ENCODE measurements at regions not wholly inside any gene's neighbourhood (a gene's known extent, or its start where the extent isn't known, plus 50 kb on each side); places are given as distances from the start of the nearest gene placed in this dataset.

GRCh38 chr3:34534013-34534412 is 735.6 kb downstream of the PDCD6IP start:
- no CpG with 5 or more reads among the region's 1 CpG for WGBS (ENCODE audit: insufficient coverage)
- ChIA-PET POLR2A (no interaction called here), CTCF (no interaction called here)
- no peaks in the 10 kb centered on the region for H3K79me2 ChIP-seq (ENCODE audit: control insufficient read depth, insufficient read depth, low read length)
- H3K4me3 ChIP-seq (ENCODE audit: control extremely low read depth in 1 of 5, extremely low read depth in 1 of 5, insufficient read depth in 1 of 5, low read depth in 2 of 5, low read length in 4 of 5) = no peak overlapping the region
- H3K4me1 ChIP-seq (ENCODE audit: control insufficient read depth in 2 of 2, insufficient read depth in 2 of 2, low read length in 2 of 2) = no peaks in the 10 kb centered on the region
- H3K27me3 ChIP-seq (replicated peaks in 1 of 4; ENCODE audit: control extremely low read depth in 1 of 4, control insufficient read depth in 3 of 4, insufficient read depth in 4 of 4, low read length in 3 of 4) = no peaks in the 10 kb centered on the region
- no peak for ATAC-seq (ENCODE audit: low read depth)
- intact Hi-C loops (cut with micrococcal nuclease) = no loop called here
- Mint-ChIP-seq H3K27me3 (no peaks in the 10 kb centered on the region), H3K27ac (no peak overlapping the region), H3K4me3 (no peak overlapping the region), H3K9me3 (ENCODE audit: insufficient read depth) (no peaks in the 10 kb centered on the region), H3K4me1 (no peaks in the 10 kb centered on the region)
- no peaks in the 10 kb centered on the region for H3K36me3 ChIP-seq (replicated peaks in 1 of 2; ENCODE audit: control extremely low read depth in 1 of 2, control insufficient read depth in 1 of 2, extremely low read depth in 1 of 2, insufficient read depth in 2 of 2, low read length in 1 of 2)
- H3K9ac ChIP-seq (ENCODE audit: low read length) = no peak overlapping the region
- no peak overlapping the region for H3K27ac ChIP-seq (ENCODE audit: low read length in 2 of 2)
- TF ChIP-seq CTCF (IDR thresholded peaks at IDR 0.05) (no peak), EZH2 (IDR thresholded peaks at IDR 0.05; ENCODE audit: borderline replicate concordance, insufficient read depth, low read depth, low read length, poor library complexity, severe bottlenecking) (no peak)
- H2AFZ ChIP-seq (ENCODE audit: insufficient read depth, low read depth, low read length, poor library complexity, severe bottlenecking) = no peak overlapping the region
- H4K20me1 ChIP-seq (ENCODE audit: control insufficient read depth, insufficient read depth, low read length, poor library complexity, severe bottlenecking) = no peaks in the 10 kb centered on the region
- no peak for DNase-seq
- no peaks in the 10 kb centered on the region for H3K9me3 ChIP-seq (ENCODE audit: control extremely low read depth in 1 of 3, control insufficient read depth in 2 of 3, insufficient read depth in 1 of 3, low read length in 2 of 3)
- H3K4me2 ChIP-seq (replicated peaks; ENCODE audit: low read depth, low read length, poor library complexity, severe bottlenecking) = no peak overlapping the region

DNA sequence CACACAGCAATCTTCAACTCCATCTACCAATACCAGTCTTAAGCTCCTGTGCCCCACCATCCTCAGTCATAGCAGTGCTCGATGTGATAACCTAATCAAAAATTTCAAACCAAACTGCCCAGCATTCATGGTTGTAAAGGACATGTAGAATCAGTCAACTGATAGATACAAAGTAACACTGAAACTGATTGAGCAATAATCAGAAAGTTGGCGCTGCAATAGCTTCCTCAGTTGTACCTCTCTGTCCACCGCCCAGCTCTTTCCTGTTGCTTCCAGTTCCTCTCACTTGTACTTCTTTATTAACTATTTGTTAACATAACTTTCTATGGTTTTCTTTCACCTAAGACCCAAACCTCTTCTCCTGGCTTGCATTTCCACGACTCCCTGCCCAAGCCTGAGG is 745.7 kb downstream of the PDCD6IP start:
- ChIA-PET CTCF (no interaction called here), POLR2A (no interaction called here)
- H3K9me3 ChIP-seq (ENCODE audit: control extremely low read depth in 1 of 3, control insufficient read depth in 2 of 3, insufficient read depth in 1 of 3, low read length in 2 of 3) = no peaks in the 10 kb centered on the region
- no peak overlapping the region for H3K4me3 ChIP-seq (ENCODE audit: control extremely low read depth in 1 of 5, extremely low read depth in 1 of 5, insufficient read depth in 1 of 5, low read depth in 2 of 5, low read length in 4 of 5)
- no peaks in the 10 kb centered on the region for H3K4me1 Mint-ChIP-seq
- no peak overlapping the region for H2AFZ ChIP-seq (ENCODE audit: insufficient read depth, low read depth, low read length, poor library complexity, severe bottlenecking)
- H3K4me2 ChIP-seq (replicated peaks; ENCODE audit: low read depth, low read length, poor library complexity, severe bottlenecking) = no peak overlapping the region
- no peak for TF ChIP-seq EZH2 (IDR thresholded peaks at IDR 0.05; ENCODE audit: borderline replicate concordance, insufficient read depth, low read depth, low read length, poor library complexity, severe bottlenecking)
- TF ChIP-seq CTCF (IDR thresholded peaks at IDR 0.05) = no peak
- no peaks in the 10 kb centered on the region for H3K27me3 ChIP-seq (replicated peaks in 1 of 4; ENCODE audit: control extremely low read depth in 1 of 4, control insufficient read depth in 3 of 4, insufficient read depth in 4 of 4, low read length in 3 of 4)
- no peak overlapping the region for H3K4me3 Mint-ChIP-seq
- DNase-seq (no peak), ATAC-seq (ENCODE audit: low read depth) (no peak)
- H4K20me1 ChIP-seq (ENCODE audit: control insufficient read depth, insufficient read depth, low read length, poor library complexity, severe bottlenecking) = no peaks in the 10 kb centered on the region
- H3K4me1 ChIP-seq (ENCODE audit: control insufficient read depth in 2 of 2, insufficient read depth in 2 of 2, low read length in 2 of 2) = no peaks in the 10 kb centered on the region
- no peaks in the 10 kb centered on the region for H3K27me3 Mint-ChIP-seq
- 79% methylated on average over 4 of the region's 4 CpGs for WGBS (ENCODE audit: insufficient coverage)
- H3K36me3 ChIP-seq (replicated peaks in 1 of 2; ENCODE audit: control extremely low read depth in 1 of 2, control insufficient read depth in 1 of 2, extremely low read depth in 1 of 2, insufficient read depth in 2 of 2, low read length in 1 of 2) = no peaks in the 10 kb centered on the region
- no peak overlapping the region for H3K27ac ChIP-seq (ENCODE audit: low read length in 2 of 2)
- H3K27ac Mint-ChIP-seq = no peak overlapping the region
- H3K79me2 ChIP-seq (ENCODE audit: control insufficient read depth, insufficient read depth, low read length) = no peaks in the 10 kb centered on the region
- no peaks in the 10 kb centered on the region for H3K9me3 Mint-ChIP-seq (ENCODE audit: insufficient read depth)
- intact Hi-C loops (cut with micrococcal nuclease) = no loop called here
- H3K9ac ChIP-seq (ENCODE audit: low read length) = no peak overlapping the region
